Fibroblast of villous mesenchyme (primary cell): ENCODE measurements at regions not wholly inside any gene's neighbourhood (a gene's known extent, or its start where the extent isn't known, plus 50 kb on each side); places are given as distances from the start of the nearest gene placed in this dataset.
A peak's percentile ranks its signal among the peaks of the same experiment; 100 is the strongest.

ENCODE experiments used
- DNase-seq: peaks from one replicate; pipeline ENCODE4 v3.0.0-alpha.2; 2010; ENCODE audit warnings: low read depth
- H3K4me3 ChIP-seq: 2 replicates; pipeline ENCODE4 v1.5.1; 2011; ENCODE audit warnings: low read depth, mild to moderate bottlenecking, low read length
- TF ChIP-seq, protein P1 (sequence below): IDR thresholded peaks from 2 replicates; pipeline ENCODE4 v1.5.1; 2012; ENCODE audit warnings: low read depth, mild to moderate bottlenecking, low read length; ENCODE audit not compliant: insufficient read depth

- peak; percentile 94 for DNase-seq
- H3K4me3 ChIP-seq, result no peak overlapping the region
- TF ChIP-seq, protein P1, sequence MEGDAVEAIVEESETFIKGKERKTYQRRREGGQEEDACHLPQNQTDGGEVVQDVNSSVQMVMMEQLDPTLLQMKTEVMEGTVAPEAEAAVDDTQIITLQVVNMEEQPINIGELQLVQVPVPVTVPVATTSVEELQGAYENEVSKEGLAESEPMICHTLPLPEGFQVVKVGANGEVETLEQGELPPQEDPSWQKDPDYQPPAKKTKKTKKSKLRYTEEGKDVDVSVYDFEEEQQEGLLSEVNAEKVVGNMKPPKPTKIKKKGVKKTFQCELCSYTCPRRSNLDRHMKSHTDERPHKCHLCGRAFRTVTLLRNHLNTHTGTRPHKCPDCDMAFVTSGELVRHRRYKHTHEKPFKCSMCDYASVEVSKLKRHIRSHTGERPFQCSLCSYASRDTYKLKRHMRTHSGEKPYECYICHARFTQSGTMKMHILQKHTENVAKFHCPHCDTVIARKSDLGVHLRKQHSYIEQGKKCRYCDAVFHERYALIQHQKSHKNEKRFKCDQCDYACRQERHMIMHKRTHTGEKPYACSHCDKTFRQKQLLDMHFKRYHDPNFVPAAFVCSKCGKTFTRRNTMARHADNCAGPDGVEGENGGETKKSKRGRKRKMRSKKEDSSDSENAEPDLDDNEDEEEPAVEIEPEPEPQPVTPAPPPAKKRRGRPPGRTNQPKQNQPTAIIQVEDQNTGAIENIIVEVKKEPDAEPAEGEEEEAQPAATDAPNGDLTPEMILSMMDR, result no peak
These were observed 327.8 kb downstream of the SUCLA2 start for GRCh38 chr13:47673009-47673850.

DNA sequence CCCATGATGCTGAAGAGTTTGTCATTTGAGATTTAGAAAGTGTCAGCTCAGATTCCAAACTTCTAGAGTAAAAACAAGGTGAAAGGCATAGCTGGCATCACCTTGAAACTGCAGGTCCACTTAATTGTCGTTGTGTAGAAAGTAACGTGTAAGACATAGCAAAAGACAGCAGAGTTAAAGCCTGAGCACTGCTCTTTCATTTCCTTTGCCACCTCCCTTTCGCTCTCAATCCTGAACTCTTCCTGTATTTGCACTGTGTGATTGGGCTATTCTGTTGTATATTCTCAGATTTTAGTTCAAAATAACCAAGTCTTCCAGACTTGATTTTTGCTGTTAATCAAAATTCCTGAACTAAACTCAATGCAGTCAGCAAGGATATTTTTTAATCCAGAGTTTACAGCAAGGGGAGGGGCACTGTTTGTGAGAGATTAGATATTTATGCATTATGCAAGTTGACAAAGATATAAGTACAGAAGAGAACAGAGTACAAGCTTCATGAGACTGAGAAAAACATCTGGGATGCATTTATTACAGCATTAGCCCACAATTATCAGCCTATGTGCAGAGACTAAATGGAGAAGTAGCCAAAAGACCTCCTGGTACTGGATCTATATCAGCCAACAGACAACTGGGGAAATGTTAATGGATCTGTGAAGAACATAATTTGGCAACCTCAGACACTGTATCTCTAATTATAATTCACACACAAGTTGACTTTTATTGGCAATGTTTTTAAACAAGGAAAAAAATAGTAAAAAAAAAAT is 328.6 kb downstream of the SUCLA2 start:
- TF ChIP-seq, protein P1, result no peak
- H3K4me3 ChIP-seq, result no peak overlapping the region
- peak; percentile 63 for DNase-seq

DNA sequence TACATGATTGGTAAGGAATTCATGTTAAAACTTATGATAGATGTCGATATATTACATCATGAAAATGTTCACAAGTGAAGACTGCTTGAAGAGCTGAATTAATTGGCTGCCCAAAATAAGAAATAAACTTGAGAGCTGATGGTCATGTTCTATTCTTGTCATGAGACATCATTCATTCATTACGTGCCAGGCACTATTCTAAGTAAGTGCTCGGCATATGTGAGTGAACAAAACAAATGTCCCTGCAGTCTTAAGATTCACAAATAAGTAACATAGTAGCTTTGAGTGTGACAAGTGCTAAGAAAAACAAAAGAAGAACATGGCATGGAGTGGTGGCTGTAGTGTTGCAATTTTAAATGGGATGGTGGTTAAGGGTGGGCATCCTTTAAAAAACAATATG is 329.3 kb downstream of the SUCLA2 start:
- TF ChIP-seq, protein P1, result no peak
- no peak overlapping the region for H3K4me3 ChIP-seq
- no peak for DNase-seq

DNA sequence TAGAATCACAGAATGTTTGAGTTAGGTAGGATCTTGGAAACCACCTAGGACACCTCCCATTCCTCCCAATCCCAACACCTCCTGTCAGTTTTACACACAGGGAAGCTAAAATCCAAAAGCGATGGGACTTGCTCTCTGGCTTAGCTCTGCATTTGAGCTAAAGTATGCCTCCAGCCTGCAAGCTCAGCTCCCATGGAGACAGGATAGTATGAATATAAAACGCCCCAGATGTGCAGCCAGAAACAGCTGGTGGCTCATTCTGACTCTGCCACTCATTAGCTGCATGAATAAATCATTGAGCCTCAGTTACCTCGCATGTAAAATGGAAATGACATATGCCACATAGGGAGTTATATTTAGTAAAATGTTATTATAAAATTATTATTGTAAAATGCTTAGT is 336.0 kb downstream of the SUCLA2 start:
- H3K4me3 ChIP-seq, result no peak overlapping the region
- no peak for DNase-seq
- TF ChIP-seq, protein P1, result no peak

GRCh38 chr13:47661076-47661475 is 340.0 kb downstream of the SUCLA2 start:
- no peak overlapping the region for H3K4me3 ChIP-seq
- DNase-seq, result peak; percentile 58
- TF ChIP-seq, protein P1, result no peak

DNA sequence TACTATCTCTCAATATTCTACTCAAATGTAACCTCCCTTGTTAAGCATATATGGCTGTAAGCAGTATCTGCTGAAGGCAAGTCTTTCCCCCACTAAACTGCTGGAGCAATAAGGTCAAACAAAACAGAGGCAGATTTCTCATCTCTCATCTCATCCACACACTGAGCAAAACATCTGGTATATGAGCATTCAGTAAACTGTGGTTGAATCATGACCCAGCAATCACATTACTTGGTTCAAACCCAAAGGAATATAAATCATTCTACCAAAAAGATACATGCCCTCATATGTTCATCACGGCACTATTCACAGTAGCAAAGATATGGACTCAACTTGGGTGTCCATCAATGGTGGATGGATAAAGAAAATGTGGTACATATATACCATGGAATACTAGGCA is 344.4 kb downstream of the SUCLA2 start:
- no peak for DNase-seq
- H3K4me3 ChIP-seq, result no peak overlapping the region

More for the DNA sequence above, 344.4 kb downstream of the SUCLA2 start:
- TF ChIP-seq, protein P1, result no peak
